ENCODE measurements at regions not wholly inside any gene's neighbourhood (a gene's known extent, or its start where the extent isn't known, plus 50 kb on each side); places are given as distances from the start of the nearest gene placed in this dataset.
"Not testable (repeated sequence)": the region's sequence is repeated elsewhere in the genome, so short reads cannot be mapped to it uniquely, and the experiment has no call there.

DNA sequence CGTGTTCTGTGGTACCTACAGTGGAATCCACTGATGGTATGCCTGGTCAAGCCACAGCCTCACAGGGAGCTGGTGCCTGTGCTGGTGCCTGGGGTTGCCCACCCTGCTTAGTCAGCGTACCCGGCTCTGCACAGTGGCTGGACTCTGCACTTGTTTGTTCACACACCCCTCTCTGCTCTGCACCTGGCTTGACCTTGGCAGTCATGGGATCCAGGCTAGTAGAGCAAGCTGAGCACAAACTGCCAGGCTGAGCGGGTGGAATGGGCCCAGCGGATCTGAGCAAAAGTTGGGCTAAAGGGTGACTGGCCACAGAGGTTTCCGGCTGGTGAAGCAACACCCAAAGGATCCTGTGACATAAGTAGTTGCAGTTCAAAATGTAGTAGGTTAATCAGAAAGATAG lies 163.5 kb downstream of the CDH19 start:
- no peaks in the 10 kb centered on the region for H3K36me3 ChIP-seq (ENCODE audit: insufficient read depth, low read length)
- no peaks in the 10 kb centered on the region for H3K27me3 ChIP-seq (ENCODE audit: insufficient read depth, low read length)
- no peaks in the 10 kb centered on the region for H3K4me1 ChIP-seq (ENCODE audit: insufficient read depth, low read length)
- WGBS, result 93% methylated on average over 6 of the region's 6 CpGs
- H3K27ac ChIP-seq (ENCODE audit: low read depth, low read length), result no peak overlapping the region
- H3K9me3 ChIP-seq (ENCODE audit: insufficient read depth, low read depth, low read length), result 0 out of 2 replicates have a peak, but pooled peaks cover 4% of the 10 kb centered on the region
- no peak overlapping the region for H3K9ac ChIP-seq (ENCODE audit: low read depth, low read length)
- H3K4me3 ChIP-seq (ENCODE audit: low read length), result no peak overlapping the region

DNA sequence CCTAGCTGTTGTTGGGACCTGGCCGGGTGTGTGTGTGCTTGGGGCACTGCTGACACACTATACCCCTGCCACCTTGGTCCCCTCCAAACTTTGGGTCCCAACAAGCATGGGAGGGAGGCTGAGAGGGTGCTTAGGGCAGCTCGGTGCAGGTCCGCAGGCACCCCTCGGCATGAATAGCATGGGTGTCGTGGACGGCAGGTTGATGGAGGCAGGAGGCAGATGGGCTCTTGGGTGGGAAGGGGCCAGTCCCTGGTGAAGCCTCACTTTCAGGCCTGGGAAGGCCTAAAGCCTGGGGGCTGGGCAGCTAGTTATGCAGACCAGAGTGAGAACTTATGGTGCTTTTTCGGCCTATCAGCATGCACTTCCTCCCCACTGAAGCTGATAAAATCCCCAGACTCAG lies 164.2 kb downstream of the CDH19 start:
- Histone ChIP-seq H3K4me3 (ENCODE audit: low read length) (no peak overlapping the region), H3K9ac (ENCODE audit: low read depth, low read length) (no peak overlapping the region), H3K9me3 (ENCODE audit: insufficient read depth, low read depth, low read length) (0 out of 2 replicates have a peak, but pooled peaks cover 4% of the 10 kb centered on the region), H3K4me1 (ENCODE audit: insufficient read depth, low read length) (no peaks in the 10 kb centered on the region), H3K27ac (ENCODE audit: low read depth, low read length) (no peak overlapping the region), H3K36me3 (ENCODE audit: insufficient read depth, low read length) (no peaks in the 10 kb centered on the region), H3K27me3 (ENCODE audit: insufficient read depth, low read length) (no peaks in the 10 kb centered on the region)
- 96% methylated on average over 7 of the region's 7 CpGs for WGBS

DNA sequence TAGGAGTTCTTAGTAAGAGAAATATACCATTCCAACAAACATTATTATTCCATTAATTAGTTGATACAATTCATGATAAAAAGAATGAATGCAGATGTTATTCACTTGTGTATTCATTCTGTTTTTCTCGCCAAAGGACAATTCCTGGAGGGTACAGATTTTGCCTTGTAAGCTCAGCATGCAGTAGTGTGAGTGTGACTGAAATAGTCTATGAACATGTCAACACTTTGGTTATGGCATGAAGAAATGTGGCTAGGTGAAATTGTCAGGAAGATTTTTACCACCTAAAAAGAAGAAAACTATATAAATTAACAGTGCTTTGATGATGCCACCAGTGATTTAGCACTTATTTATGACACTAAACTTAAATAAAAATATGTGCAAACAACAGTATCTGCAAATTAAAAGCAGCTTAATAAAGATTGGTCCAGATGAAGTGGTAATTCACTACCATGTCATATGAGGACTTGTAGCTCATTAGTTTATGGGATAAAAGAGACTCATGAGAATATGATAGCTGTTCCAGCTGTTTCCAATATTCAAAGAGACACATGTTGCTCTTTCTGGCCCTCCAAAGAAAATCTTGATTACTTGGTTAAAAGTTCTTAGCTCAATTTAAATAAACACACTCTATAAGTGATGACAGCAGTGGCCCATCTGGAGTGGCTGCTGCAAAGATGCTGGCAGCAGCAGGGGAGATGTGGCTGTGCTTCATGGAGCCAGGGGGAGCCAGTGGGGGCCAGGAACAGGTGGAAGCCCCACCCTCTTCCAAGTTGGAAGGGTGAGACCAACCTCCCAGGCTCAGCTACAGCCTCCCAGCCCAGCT lies 165.0 kb downstream of the CDH19 start:
- Histone ChIP-seq H3K4me1 (ENCODE audit: insufficient read depth, low read length) (no peaks in the 10 kb centered on the region), H3K9me3 (ENCODE audit: insufficient read depth, low read depth, low read length) (0 out of 2 replicates have a peak, but pooled peaks cover 4% of the 10 kb centered on the region)
- WGBS, result 89% methylated on average over 1 of the region's 1 CpG

DNA sequence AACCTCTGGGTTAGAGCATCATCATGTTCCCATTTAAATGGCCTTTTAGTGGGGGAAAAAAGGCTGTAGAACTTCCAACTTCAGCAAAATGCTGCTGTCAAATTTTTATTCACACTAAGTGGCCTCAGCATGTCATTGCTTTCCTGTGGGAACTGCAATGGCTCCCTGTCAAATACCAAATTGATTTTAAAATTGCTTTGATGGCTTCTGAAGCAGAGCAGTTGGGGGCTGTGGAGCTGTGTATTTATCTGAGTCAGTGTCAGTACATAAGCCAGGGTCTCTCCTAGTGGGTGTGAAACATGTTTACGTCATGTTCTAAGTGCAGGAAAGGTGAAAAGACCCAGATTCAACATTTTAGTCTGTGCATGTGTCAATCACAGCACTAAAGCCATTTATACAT lies 171.3 kb downstream of the CDH19 start:
- Histone ChIP-seq H3K4me1 (ENCODE audit: insufficient read depth, low read length) (no peaks in the 10 kb centered on the region), H3K27me3 (ENCODE audit: insufficient read depth, low read length) (no peaks in the 10 kb centered on the region), H3K36me3 (ENCODE audit: insufficient read depth, low read length) (no peaks in the 10 kb centered on the region), H3K9me3 (ENCODE audit: insufficient read depth, low read depth, low read length) (no peaks in the 10 kb centered on the region), H3K4me3 (ENCODE audit: low read length) (no peak overlapping the region), H3K27ac (ENCODE audit: low read depth, low read length) (no peak overlapping the region), H3K9ac (ENCODE audit: low read depth, low read length) (no peak overlapping the region)
- whole genome bisulfite sequencing, result 88% methylated on average over 1 of the region's 1 CpG

More for the DNA sequence above, 165.0 kb downstream of the CDH19 start:
- Histone ChIP-seq H3K4me3 (ENCODE audit: low read length) (no peak overlapping the region), H3K36me3 (ENCODE audit: insufficient read depth, low read length) (no peaks in the 10 kb centered on the region), H3K27ac (ENCODE audit: low read depth, low read length) (no peak overlapping the region), H3K9ac (ENCODE audit: low read depth, low read length) (no peak overlapping the region), H3K27me3 (ENCODE audit: insufficient read depth, low read length) (no peaks in the 10 kb centered on the region)

DNA sequence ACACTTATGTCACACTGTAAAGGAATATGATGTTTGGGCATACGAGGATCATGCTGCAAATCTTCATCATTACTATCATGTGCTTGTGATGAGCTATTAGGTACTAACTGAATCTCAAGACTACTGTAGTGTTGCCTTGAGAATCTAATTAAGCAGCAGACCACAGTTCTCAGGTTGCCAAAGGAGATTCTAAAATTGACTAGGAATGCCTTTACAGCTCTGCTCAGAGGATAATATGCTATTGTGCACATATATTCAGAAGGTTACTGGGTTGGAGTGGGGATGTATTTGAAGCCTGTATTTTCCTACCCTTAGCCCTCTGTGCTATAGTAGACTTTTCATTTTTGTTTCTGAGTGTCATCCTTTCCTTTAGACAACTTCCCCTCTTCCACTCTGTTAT lies 175.1 kb downstream of the CDH19 start:
- Histone ChIP-seq H3K4me3 (ENCODE audit: low read length) (no peak overlapping the region), H3K27me3 (ENCODE audit: insufficient read depth, low read length) (no peaks in the 10 kb centered on the region), H3K27ac (ENCODE audit: low read depth, low read length) (no peak overlapping the region), H3K9ac (ENCODE audit: low read depth, low read length) (no peak overlapping the region), H3K4me1 (ENCODE audit: insufficient read depth, low read length) (no peaks in the 10 kb centered on the region), H3K36me3 (ENCODE audit: insufficient read depth, low read length) (no peaks in the 10 kb centered on the region), H3K9me3 (ENCODE audit: insufficient read depth, low read depth, low read length) (no peaks in the 10 kb centered on the region)
- no CpG with 5 or more reads among the region's 1 CpG for WGBS

DNA sequence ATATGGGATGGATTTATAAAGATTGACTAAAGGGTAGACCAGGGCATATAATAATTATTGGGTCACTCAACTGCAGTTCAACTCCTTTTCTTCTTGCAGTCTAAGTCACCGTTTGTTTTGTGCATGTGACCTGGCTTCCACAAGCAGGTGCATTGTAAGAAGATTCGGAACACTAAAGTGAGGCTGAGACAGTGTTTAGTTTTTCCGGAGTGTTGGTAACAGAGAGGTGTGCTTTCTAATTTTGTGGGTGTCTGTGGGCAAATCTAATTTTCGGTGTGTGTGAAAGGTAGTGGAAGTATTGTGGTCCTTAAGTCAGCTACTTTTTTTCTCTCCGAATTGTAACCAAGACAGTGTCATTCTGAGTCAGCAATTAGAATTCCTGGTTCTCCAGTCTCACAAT lies 184.5 kb downstream of the CDH19 start:
- Histone ChIP-seq H3K27ac (ENCODE audit: low read depth, low read length) (no peak overlapping the region), H3K36me3 (ENCODE audit: insufficient read depth, low read length) (no peaks in the 10 kb centered on the region), H3K9me3 (ENCODE audit: insufficient read depth, low read depth, low read length) (no peaks in the 10 kb centered on the region), H3K9ac (ENCODE audit: low read depth, low read length) (no peak overlapping the region), H3K27me3 (ENCODE audit: insufficient read depth, low read length) (no peaks in the 10 kb centered on the region), H3K4me3 (ENCODE audit: low read length) (no peak overlapping the region), H3K4me1 (ENCODE audit: insufficient read depth, low read length) (no peaks in the 10 kb centered on the region)
- 94% methylated on average over 5 of the region's 5 CpGs for WGBS

DNA sequence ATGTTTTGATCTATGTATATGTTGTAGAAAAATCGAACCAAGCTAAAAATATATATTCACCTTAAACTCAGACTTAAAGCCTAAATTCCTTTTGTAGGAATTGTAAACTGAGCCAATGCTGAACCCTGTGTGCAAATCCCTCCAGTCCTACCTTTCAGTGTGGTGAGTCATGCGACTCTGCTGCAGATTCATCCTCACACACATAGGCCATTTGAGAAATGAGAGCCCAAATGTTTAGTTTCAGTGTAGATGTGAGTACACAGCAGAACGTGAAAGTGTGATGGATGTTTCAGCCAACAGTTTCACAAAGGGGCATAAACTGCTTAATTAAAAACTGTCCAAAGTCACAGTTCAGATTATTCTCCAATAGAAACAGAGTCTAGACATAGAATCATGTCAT lies 193.2 kb downstream of the CDH19 start:
- no peak overlapping the region for H3K4me3 ChIP-seq (ENCODE audit: low read length)
- no peak overlapping the region for H3K27ac ChIP-seq (ENCODE audit: low read depth, low read length)
- no peaks in the 10 kb centered on the region for H3K36me3 ChIP-seq (ENCODE audit: insufficient read depth, low read length)
- H3K27me3 ChIP-seq (ENCODE audit: insufficient read depth, low read length), result no peaks in the 10 kb centered on the region
- H3K9me3 ChIP-seq (ENCODE audit: insufficient read depth, low read depth, low read length), result no peaks in the 10 kb centered on the region
- WGBS, result 96% methylated on average over 2 of the region's 3 CpGs
- H3K4me1 ChIP-seq (ENCODE audit: insufficient read depth, low read length), result 0 out of 2 replicates have a peak, but pooled peaks cover 4% of the 10 kb centered on the region
- H3K9ac ChIP-seq (ENCODE audit: low read depth, low read length), result no peak overlapping the region

DNA sequence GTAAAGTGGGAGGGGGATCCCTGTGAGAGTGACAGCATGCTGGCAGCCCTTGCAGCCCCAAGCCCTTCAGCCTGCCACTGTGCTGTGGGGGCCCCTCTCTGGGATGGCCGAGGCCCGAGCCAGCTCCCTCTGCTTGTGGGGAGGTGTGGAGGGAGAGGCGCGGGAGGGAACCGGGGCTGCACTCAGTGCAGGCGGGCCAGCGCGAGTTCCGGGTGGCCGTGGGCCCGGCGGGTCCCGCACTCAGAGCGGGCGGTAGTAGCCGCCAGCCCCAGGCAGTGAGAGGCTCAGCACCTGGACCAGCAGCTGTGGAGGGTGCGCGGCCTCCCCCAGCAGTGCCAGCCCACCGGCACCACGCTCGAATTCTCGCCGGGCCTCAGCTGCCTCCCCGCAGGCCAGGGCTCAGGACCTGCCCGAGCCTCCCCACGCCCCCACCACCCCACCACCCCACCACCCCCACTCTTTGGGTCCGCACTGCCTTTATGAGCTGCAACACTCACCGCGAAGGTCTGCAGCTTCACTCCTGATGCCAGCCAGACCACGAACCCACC lies 208.1 kb downstream of the CDH19 start:
- Histone ChIP-seq H3K27me3 (ENCODE audit: insufficient read depth, low read length) (no peaks in the 10 kb centered on the region), H3K9ac (ENCODE audit: low read depth, low read length) (no peak overlapping the region), H3K9me3 (ENCODE audit: insufficient read depth, low read depth, low read length) (peaks cover 24% of the 10 kb centered on the region; the same call in 1 of the 2 replicates), H3K4me3 (ENCODE audit: low read length) (no peak overlapping the region), H3K4me1 (ENCODE audit: insufficient read depth, low read length) (no peaks in the 10 kb centered on the region), H3K36me3 (ENCODE audit: insufficient read depth, low read length) (no peaks in the 10 kb centered on the region), H3K27ac (ENCODE audit: low read depth, low read length) (no peak overlapping the region)
- WGBS, result 98% methylated on average over 29 of the region's 30 CpGs

DNA sequence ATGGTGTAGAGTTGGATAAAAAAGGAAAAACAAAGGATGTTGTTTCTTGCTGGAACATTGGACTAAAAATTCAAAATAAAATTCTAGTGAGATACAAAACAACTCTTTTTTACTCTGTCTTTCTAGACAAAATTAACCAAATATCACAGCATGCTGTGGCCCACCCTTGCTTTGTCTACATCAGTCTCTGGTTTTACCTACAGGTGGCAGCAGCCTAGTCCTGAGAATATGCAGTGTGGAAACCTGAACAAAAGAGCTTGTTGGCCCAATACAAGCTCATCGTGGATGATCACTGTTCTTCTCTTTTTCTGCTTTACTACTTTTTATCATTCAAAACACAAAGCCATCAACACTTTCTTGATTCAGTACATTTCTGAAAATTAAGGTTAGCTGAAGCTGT lies 210.4 kb downstream of the CDH19 start:
- Histone ChIP-seq H3K4me1 (ENCODE audit: insufficient read depth, low read length) (no peaks in the 10 kb centered on the region), H3K36me3 (ENCODE audit: insufficient read depth, low read length) (no peaks in the 10 kb centered on the region), H3K27ac (ENCODE audit: low read depth, low read length) (no peak overlapping the region), H3K9me3 (ENCODE audit: insufficient read depth, low read depth, low read length) (peaks cover 40% of the 10 kb centered on the region), H3K9ac (ENCODE audit: low read depth, low read length) (no peak overlapping the region), H3K27me3 (ENCODE audit: insufficient read depth, low read length) (no peaks in the 10 kb centered on the region), H3K4me3 (ENCODE audit: low read length) (no peak overlapping the region)
- 92% methylated on average over 1 of the region's 1 CpG for WGBS

DNA sequence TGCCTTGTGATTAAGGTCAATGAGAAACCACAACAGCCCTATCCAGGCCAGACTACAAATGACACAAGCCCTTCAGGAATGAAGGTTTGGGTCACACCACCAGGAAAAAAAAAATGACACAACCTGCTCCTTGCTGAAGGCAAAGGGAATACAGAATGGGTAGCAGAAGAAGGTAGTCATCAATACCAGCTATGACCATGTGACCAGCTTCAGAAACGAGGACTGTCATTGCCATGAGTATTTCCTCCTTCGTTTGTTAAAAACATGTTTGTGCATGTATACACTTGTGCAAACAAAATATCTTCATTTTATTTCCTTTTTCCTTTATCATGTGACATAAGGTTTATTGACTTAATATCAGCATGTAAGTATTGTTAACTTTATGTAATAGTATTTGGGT lies 226.6 kb downstream of the CDH19 start:
- no peak overlapping the region for H3K27ac ChIP-seq (ENCODE audit: low read depth, low read length)
- no peak overlapping the region for H3K9ac ChIP-seq (ENCODE audit: low read depth, low read length)
- 0 out of 2 replicates have a peak, but pooled peaks cover 4% of the 10 kb centered on the region for H3K9me3 ChIP-seq (ENCODE audit: insufficient read depth, low read depth, low read length)
- WGBS, result 96% methylated on average over 2 of the region's 2 CpGs
- H3K4me1 ChIP-seq (ENCODE audit: insufficient read depth, low read length), result no peaks in the 10 kb centered on the region
- no peaks in the 10 kb centered on the region for H3K36me3 ChIP-seq (ENCODE audit: insufficient read depth, low read length)
- H3K27me3 ChIP-seq (ENCODE audit: insufficient read depth, low read length), result no peaks in the 10 kb centered on the region
- no peak overlapping the region for H3K4me3 ChIP-seq (ENCODE audit: low read length)

DNA sequence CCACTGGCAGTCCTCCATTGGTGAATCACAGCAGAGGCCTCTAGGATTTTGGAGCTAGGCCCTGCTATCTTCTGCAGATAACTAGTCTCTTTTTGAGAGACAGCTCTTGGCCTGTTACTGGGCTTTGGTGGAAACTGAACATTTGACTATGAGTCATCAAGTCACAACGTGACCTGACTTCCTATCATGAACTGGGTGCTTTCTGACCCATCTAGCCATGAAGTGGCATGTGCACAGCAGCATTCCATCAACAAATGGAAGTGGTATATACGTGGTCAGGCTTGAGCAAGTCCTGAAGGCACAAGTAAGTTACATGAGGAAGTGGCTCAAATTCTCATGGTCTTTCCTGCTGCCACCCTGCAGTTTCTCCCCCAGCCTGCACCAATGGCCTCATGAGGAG lies 228.5 kb downstream of the CDH19 start:
- H3K27ac ChIP-seq (ENCODE audit: low read depth, low read length); H3K36me3 ChIP-seq (ENCODE audit: insufficient read depth, low read length); H3K9ac ChIP-seq (ENCODE audit: low read depth, low read length); H3K4me1 ChIP-seq (ENCODE audit: insufficient read depth, low read length); H3K9me3 ChIP-seq (ENCODE audit: insufficient read depth, low read depth, low read length); H3K27me3 ChIP-seq (ENCODE audit: insufficient read depth, low read length); H3K4me3 ChIP-seq (ENCODE audit: low read length): not testable (repeated sequence)
- 96% methylated on average over 2 of the region's 2 CpGs for WGBS
